T-helper 2 cell treated with Interferon-gamma antibody and Interleukin-4, amounts not matched to agents 5 μg/mL and 100 μg/mL, for 36 hours (primary cell): ENCODE measurements at regions not wholly inside any gene's neighbourhood (a gene's known extent, or its start where the extent isn't known, plus 50 kb on each side); places are given as distances from the start of the nearest gene placed in this dataset.
A peak's percentile ranks its signal among the peaks of the same experiment; 100 is the strongest.

Source experiments
- DNase-seq: peaks from one replicate; pipeline ENCODE4 v3.0.0; 2021; ENCODE audit warnings: low spot score
- H3K27ac Mint-ChIP-seq: one replicate; pipeline ENCODE4 v1.8.0; 2021; ENCODE audit warnings: mild to moderate bottlenecking, mixed read lengths
- H3K27me3 Mint-ChIP-seq: one replicate; pipeline ENCODE4 v1.8.0; 2021; ENCODE audit warnings: low read depth, mixed read lengths
- H3K36me3 Mint-ChIP-seq: one replicate; pipeline ENCODE4 v1.8.0; 2021; ENCODE audit warnings: low read depth, mixed read lengths
- H3K4me1 Mint-ChIP-seq: one replicate; pipeline ENCODE4 v1.8.0; 2021; ENCODE audit warnings: low read depth, mixed read lengths
- H3K4me3 Mint-ChIP-seq: one replicate; pipeline ENCODE4 v1.8.0; 2022; ENCODE audit warnings: mild to moderate bottlenecking, moderate library complexity, mixed read lengths
- H3K9me3 Mint-ChIP-seq: one replicate; pipeline ENCODE4 v1.8.0; 2021; ENCODE audit warnings: mixed read lengths

DNA sequence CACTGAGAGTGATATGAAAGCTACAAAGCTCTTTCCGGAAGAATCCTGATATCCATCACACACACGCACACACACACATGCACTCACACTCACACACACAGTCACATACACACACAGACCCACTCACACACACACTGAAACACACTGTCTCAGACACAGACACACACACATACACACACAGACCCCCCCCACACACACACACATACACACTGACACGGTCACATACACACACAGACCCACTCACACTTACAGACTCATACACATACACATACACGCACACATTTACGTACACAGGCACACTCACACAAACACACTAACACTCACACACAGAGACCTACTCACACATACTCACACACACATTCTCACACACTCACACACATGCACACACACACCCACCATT lies 58.6 kb downstream of the LIG4 start:
- Mint-ChIP-seq H3K4me1 (no peaks in the 10 kb centered on the region), H3K4me3 (no peak overlapping the region), H3K27ac (no peak overlapping the region), H3K36me3 (no peaks in the 10 kb centered on the region), H3K27me3 (no peaks in the 10 kb centered on the region), H3K9me3 (no peaks in the 10 kb centered on the region)
- no peak for DNase-seq

DNA sequence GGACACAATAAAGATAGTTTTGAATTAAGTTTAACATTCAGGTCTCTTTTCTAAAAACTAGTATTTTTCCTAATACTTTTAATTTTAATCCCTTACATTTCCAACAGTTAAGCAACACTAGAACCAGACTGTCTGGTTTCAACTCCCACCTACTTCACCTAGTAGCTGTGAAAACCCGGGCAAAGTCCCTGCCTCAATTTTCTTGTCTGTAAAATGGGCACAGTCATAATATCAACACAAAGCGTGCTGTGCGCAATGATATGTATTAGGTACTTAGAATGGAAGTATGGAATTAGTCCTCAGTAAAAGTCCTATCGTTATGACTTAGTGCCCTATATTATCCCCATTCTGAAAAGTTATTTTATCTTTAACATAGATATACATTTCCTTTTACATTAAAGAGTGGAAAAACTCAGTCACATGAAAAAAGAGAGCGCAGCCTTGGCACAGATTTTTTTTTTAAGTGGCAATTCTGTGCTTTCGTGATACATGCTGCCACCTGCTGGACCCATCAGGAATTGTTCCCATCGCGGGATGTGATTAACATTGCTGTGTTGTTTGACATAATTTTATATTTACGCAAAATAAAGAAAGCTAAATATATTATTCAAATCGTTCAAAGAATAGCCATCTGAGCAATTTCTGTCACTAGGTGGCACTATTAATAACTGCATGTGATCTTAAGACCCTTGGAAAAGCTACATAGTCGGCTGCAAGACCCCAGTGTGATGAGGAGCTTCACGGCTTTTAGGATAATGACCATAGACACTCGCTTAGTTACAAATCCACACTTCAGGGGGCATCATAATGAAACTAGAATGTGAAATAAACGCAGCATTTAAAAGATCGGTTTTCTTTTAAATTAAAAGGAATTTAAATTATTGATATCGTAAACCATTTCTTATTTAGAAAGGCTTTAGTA lies 59.9 kb downstream of the LIG4 start:
- H3K9me3 Mint-ChIP-seq, result no peaks in the 10 kb centered on the region
- H3K4me3 Mint-ChIP-seq, result no peak overlapping the region
- DNase-seq, result peak; percentile 15
- H3K4me1 Mint-ChIP-seq, result no peaks in the 10 kb centered on the region
- H3K27ac Mint-ChIP-seq, result no peak overlapping the region
- no peaks in the 10 kb centered on the region for H3K36me3 Mint-ChIP-seq
- H3K27me3 Mint-ChIP-seq, result no peaks in the 10 kb centered on the region

DNA sequence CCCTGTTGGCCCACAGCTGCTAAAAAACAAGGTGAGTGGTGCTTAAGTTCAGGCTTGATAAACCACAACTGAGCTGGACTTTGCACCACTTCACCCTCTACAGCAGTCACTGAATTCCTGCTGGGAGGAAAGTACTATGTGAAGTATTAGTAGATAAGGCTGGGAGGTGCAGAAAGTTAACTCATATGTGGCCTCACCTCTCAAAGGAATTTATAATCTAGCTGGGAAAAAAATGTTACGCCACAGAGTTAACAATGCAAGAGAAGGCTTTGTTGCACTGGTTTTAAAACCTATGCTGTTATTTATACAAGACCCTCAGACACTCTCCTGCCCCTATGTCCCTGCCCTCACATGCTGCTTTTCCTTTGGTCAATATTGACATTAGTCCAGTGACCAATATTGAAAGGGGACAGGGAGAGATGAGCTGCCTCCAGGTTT lies 60.9 kb downstream of the LIG4 start:
- no peaks in the 10 kb centered on the region for H3K9me3 Mint-ChIP-seq
- H3K4me3 Mint-ChIP-seq, result no peak overlapping the region
- no peaks in the 10 kb centered on the region for H3K27me3 Mint-ChIP-seq
- DNase-seq, result no peak
- H3K36me3 Mint-ChIP-seq, result no peaks in the 10 kb centered on the region
- no peaks in the 10 kb centered on the region for H3K4me1 Mint-ChIP-seq
- H3K27ac Mint-ChIP-seq, result no peak overlapping the region

DNA sequence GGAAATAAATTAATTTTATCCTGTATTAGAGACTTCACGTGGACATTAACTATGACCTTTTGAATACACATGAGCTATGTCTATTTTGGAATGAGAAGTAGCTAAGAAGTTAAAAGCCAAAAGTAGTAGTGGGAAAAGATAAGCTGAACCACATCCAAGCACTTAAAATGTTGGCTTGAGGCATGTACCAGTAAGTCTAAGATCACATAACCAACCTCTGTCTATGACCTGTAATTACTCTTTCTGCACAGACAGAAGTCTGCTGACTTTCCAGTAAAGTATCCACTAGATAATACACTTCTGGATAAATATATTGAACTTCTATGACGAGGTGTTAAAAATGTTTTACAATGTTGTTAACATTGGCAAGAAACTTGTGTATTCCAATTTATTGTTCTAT lies 68.7 kb downstream of the LIG4 start:
- no peaks in the 10 kb centered on the region for H3K36me3 Mint-ChIP-seq
- DNase-seq, result no peak
- H3K4me3 Mint-ChIP-seq, result no peak overlapping the region
- H3K27ac Mint-ChIP-seq, result no peak overlapping the region
- no peaks in the 10 kb centered on the region for H3K4me1 Mint-ChIP-seq
- H3K9me3 Mint-ChIP-seq, result no peaks in the 10 kb centered on the region
- H3K27me3 Mint-ChIP-seq, result no peaks in the 10 kb centered on the region

DNA sequence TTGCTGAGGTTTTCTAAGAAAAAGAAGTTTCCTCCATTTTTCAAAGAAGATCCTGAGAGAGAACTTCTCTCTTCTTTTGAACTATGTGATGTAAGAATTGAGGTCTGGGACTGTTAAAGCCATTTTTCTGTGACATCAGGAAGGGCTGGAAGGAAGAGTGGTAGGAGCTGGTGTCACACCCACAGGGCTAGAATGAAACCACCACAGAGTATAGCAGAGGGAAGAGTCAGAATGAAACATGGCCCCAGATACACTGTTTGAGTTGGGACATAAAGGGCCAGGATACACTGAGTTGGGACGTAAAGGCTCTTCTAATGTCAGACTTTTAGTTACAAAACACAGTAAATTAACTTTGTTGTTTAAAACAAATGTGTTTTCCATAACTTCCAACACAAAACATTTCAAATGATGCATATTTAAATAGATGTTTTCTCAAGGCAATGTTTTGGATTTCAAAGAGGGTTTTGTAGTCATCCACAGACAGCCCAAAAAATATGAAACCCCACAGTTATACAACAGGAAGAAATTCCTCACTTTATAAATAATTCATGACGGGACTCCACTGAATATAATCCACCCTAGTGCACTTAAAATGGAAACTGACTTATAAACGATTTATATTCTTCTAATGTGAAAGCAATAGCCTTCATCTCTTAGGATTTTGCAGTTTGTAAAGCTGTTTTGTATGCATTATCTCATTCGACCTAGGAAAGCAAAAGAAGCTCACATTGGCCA lies 72.5 kb downstream of the LIG4 start:
- H3K4me3 Mint-ChIP-seq, result no peak overlapping the region
- H3K27me3 Mint-ChIP-seq, result no peaks in the 10 kb centered on the region
- H3K9me3 Mint-ChIP-seq, result no peaks in the 10 kb centered on the region
- H3K4me1 Mint-ChIP-seq, result no peaks in the 10 kb centered on the region
- no peak overlapping the region for H3K27ac Mint-ChIP-seq
- H3K36me3 Mint-ChIP-seq, result no peaks in the 10 kb centered on the region
- DNase-seq, result no peak

DNA sequence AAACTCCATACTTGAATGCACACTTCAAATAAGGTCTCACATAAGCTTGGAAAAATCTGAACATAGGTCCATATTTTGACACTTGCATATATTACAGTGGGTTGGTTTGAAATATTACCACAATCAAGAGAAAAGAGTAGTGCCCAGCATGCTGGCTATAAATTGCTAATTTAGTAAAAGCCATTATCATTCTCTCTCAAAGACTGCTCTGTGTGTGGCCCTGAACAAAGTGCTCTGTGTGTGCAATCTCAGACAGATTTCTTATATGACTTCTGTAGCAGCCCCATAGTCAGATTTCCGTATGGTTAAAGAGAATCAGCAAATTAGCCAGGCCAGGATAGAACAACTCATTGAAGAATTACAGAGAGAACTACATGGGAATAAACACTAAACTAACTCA lies 78.2 kb downstream of the LIG4 start:
- H3K4me3 Mint-ChIP-seq, result no peak overlapping the region
- no peaks in the 10 kb centered on the region for H3K36me3 Mint-ChIP-seq
- no peak for DNase-seq
- H3K27ac Mint-ChIP-seq, result no peak overlapping the region
- no peaks in the 10 kb centered on the region for H3K9me3 Mint-ChIP-seq
- H3K27me3 Mint-ChIP-seq, result no peaks in the 10 kb centered on the region
- no peaks in the 10 kb centered on the region for H3K4me1 Mint-ChIP-seq

DNA sequence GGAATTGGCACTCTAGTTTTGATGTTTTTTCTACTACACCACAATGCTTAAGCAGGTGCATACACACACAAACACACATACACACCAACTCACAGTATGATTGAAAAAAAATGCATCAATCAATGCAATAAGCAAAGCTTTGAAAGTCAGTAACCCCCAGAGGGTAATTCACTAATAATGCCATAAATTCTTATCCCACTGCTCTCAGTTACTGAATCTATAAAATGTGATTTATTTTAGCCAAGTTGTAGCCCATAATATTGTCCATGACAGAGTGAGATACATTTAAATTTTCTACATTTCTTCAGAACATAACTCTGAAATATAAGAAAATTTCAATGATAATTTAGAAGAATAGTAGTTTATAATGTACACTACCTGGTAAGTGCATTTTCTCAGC lies 87.9 kb downstream of the LIG4 start:
- Mint-ChIP-seq H3K9me3 (no peaks in the 10 kb centered on the region), H3K4me1 (no peaks in the 10 kb centered on the region), H3K36me3 (no peaks in the 10 kb centered on the region), H3K27ac (no peak overlapping the region), H3K27me3 (no peaks in the 10 kb centered on the region), H3K4me3 (no peak overlapping the region)
- DNase-seq, result no peak

DNA sequence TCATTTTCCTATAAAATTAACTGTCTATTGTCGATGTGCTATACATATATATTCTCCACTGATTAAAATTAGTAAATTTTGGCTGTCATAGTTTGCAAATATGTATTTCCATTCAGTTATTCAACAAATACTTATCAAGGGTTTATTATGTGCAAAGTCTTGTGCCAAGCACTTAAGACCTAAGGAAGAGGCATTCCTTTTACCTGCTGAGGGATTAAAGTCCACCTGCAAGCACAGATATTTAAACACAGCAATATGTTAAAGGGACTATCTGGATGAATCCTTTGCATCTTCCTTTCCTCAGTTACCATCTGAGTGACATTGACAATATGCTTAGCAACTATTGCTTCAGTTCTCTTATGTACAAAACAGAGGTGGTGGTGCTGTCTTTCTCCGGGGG lies 89.3 kb downstream of the LIG4 start:
- Mint-ChIP-seq H3K4me1 (no peaks in the 10 kb centered on the region), H3K27me3 (no peaks in the 10 kb centered on the region), H3K36me3 (no peaks in the 10 kb centered on the region), H3K27ac (no peak overlapping the region), H3K4me3 (no peak overlapping the region), H3K9me3 (no peaks in the 10 kb centered on the region)
- no peak for DNase-seq

DNA sequence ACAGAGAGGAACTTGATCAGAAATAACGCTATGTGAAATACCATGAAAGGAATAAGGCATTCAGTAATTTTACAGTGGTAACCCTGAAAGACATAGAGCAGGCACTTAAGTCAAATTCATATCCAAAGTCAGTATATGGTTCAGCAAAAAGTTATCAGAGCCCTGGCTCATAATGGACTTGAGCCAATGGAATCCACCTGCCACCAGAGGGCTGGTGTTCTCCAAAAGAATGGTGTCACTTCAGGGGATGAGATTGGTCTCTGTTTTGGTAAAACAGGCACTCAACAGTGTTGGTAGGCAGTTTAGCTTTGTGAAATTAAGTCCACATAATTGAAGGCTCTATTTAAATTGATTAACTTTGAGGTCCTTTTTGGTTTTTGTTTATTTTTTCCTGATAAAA lies 93.9 kb downstream of the LIG4 start:
- Mint-ChIP-seq H3K27me3 (no peaks in the 10 kb centered on the region), H3K9me3 (no peaks in the 10 kb centered on the region), H3K4me3 (no peak overlapping the region), H3K4me1 (no peaks in the 10 kb centered on the region), H3K27ac (no peak overlapping the region), H3K36me3 (no peaks in the 10 kb centered on the region)
- no peak for DNase-seq

DNA sequence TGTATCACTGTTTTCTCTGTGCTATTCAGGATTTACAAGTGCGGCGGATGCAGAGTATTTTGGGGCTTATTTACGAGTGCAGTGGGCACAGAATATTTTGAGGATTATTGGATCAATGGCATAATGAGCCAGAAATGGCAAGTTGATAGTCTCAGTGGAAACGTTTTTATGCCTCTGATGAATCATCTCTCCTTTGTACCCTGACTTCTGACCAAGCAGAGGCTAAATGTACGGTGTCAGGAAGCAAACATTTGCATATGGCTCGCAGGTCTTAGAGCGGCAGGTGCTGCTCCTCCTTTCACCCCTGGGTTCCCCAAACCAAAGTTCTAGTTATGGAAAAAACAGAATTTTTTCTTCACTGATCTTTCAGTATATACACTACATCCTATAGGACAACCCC lies 94.5 kb downstream of the LIG4 start:
- Mint-ChIP-seq H3K36me3 (no peaks in the 10 kb centered on the region), H3K27me3 (no peaks in the 10 kb centered on the region), H3K9me3 (no peaks in the 10 kb centered on the region), H3K27ac (no peak overlapping the region), H3K4me3 (no peak overlapping the region), H3K4me1 (no peaks in the 10 kb centered on the region)
- DNase-seq, result no peak

DNA sequence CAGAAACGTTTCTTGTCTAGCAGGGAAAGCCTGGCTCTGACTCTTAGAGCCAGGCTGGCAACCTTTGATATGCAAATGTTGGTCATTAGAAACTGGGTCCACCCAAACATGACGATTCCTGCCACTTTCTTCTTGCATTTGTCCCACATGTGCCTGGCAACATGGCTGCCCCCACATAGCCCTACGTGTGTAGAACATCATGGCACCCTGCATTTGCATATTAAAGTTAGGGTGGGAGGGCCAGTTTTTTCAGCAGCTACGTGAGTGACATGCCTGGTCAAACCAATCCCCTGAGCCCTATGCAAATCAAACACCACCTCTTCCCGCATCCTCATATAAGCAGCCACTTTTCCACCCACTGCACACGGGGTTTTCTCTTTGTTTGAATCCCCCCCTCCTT lies 95.0 kb downstream of the LIG4 start:
- Mint-ChIP-seq H3K27me3 (no peaks in the 10 kb centered on the region), H3K4me3 (no peak overlapping the region), H3K27ac (no peak overlapping the region), H3K4me1 (no peaks in the 10 kb centered on the region), H3K9me3 (no peaks in the 10 kb centered on the region), H3K36me3 (no peaks in the 10 kb centered on the region)
- DNase-seq, result no peak

DNA sequence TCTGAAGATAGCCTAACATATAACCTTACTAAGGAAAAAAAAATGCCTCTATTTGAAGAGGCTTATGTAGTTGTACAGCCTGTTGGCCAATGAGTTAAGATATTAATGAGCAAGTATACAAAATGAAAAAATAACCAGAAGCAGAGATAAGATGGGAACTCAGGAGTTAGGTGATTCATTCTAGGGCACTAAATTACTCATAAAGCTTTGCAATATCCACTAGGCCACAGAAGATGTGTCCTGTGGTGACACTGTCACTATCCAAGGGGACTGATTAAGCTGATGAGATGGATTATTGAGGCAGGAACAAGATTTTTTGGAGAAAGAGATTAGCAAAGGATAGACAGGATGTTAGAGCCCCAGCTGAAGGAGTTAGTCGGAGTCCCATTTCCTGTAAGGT lies 99.6 kb downstream of the LIG4 start:
- Mint-ChIP-seq H3K4me3 (no peak overlapping the region), H3K36me3 (no peaks in the 10 kb centered on the region), H3K9me3 (no peaks in the 10 kb centered on the region), H3K27ac (no peak overlapping the region), H3K27me3 (no peaks in the 10 kb centered on the region), H3K4me1 (no peaks in the 10 kb centered on the region)
- no peak for DNase-seq

DNA sequence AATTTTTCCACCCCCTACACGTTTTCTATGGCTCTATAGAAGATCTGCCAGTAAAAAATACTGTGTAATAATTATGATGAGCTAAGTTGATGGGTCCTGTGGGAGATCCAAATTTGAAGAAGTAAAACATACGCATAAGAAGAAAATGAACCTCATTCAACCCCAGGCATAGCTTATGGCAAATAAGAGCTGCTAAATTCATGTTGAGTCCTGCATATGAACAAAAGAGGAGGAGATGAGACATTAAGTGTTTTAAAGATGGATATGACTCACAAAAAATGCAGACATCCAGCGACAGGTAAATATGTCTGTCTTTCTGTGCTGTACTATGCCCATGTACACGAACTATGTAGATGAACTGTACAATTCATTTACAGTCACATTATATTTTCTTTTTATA lies 101.9 kb downstream of the LIG4 start:
- no peaks in the 10 kb centered on the region for H3K36me3 Mint-ChIP-seq
- H3K9me3 Mint-ChIP-seq, result no peaks in the 10 kb centered on the region
- H3K27me3 Mint-ChIP-seq, result no peaks in the 10 kb centered on the region
- DNase-seq, result no peak
- H3K27ac Mint-ChIP-seq, result no peak overlapping the region
- no peaks in the 10 kb centered on the region for H3K4me1 Mint-ChIP-seq
- H3K4me3 Mint-ChIP-seq, result no peak overlapping the region

DNA sequence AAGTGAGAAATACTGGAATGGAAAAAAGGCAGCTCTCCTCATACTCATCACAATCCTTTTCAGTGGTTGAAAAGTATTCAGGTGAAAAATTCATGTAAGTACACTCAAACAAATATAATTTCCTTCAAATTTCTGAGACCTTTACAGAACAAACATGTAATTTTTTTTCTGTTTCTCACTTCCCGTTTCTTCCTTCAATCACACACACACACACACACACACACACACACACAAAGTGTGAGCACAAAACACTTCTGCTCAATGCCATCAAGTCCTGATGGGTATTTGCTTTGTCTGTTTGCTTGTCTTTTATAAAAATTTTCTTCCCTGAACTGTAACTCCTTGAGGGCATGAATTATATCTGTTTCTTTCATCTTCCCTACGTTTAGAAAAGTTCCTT lies 110.6 kb downstream of the LIG4 start:
- Mint-ChIP-seq H3K9me3 (no peaks in the 10 kb centered on the region), H3K27ac (no peak overlapping the region), H3K4me1 (no peaks in the 10 kb centered on the region), H3K36me3 (no peaks in the 10 kb centered on the region), H3K27me3 (no peaks in the 10 kb centered on the region), H3K4me3 (no peak overlapping the region)
- no peak for DNase-seq
